Lower lobe of right lung (tissue), 2 donors: ENCODE measurements at regions not wholly inside any gene's neighbourhood (a gene's known extent, or its start where the extent isn't known, plus 50 kb on each side); places are given as distances from the start of the nearest gene placed in this dataset.

Experiments
- ATAC-seq, 2 donors: fragments of 200-7000 bp; cut with Tn5 transposase; one replicate each; pipeline ENCODE4 v1.9.1; 2020 to 2022; ENCODE audit warnings: mild to moderate bottlenecking in 2 of 2, moderate library complexity in 2 of 2
- DNase-seq: peaks from one replicate; pipeline ENCODE4 v3.0.0-alpha.2; 2020
- H3K27ac ChIP-seq: fragments of 200-600 bp; one replicate; pipeline ENCODE4 v1.8.0; 2022
- H3K27me3 ChIP-seq: fragments of 200-600 bp; one replicate; pipeline ENCODE4 v1.8.0; 2022; ENCODE audit warnings: low read depth
- H3K36me3 ChIP-seq: fragments of 200-600 bp; one replicate; pipeline ENCODE4 v1.8.0; 2022; ENCODE audit warnings: mild to moderate bottlenecking
- H3K4me1 ChIP-seq: fragments of 200-600 bp; one replicate; pipeline ENCODE4 v1.8.0; 2022
- H3K4me3 ChIP-seq: fragments of 200-600 bp; one replicate; pipeline ENCODE4 v1.8.0; 2022; ENCODE audit warnings: mild to moderate bottlenecking
- H3K9me3 ChIP-seq: fragments of 200-600 bp; one replicate; pipeline ENCODE4 v1.8.0; 2022
- CTCF ChIP-seq: fragments of 200-600 bp; IDR thresholded peaks from one replicate; pipeline ENCODE4 v1.8.0; 2022; ENCODE audit warnings: antibody characterized with exemption, mild to moderate bottlenecking
- intact Hi-C: fragments of 100-400 bp; cut with DNase I; formaldehyde crosslinking; loops from one replicate; pipeline ENCODE4 v1.11.0; 2022
- donor health status: DM: no; HTN: yes; CAD: no; lungs with severe emphysema.

DNA sequence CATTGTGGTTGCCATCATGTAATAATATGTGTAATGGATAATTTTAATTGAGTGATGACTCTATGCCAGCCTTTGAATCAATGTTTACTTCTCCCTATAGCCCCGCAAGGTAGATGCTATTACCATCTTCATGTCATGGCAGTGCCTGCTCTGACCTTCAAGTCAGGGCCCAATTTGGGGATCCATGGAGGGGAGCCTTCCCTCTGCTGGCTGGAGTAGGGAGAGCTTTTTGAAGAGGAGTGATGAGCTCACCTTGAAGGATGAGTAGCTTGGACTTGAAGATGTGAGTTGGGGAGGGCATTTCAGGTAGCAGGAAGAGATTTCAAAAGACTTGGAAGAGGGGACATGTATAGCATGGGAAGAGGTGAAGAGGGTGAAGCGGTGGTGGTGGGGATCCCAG lies 189.2 kb downstream of the FOXD2 start:
- DNase-seq (no peak), ATAC-seq (no peak)
- Histone ChIP-seq H3K4me1 (no peaks in the 10 kb centered on the region), H3K27me3 (peaks cover 2% of the 10 kb centered on the region), H3K9me3 (no peaks in the 10 kb centered on the region), H3K4me3 (no peak overlapping the region), H3K27ac (no peak overlapping the region), H3K36me3 (no peaks in the 10 kb centered on the region)
- no peak for TF ChIP-seq CTCF
- intact Hi-C loops = no loop called here

- intact Hi-C loops = no loop called here
- DNase-seq (no peak), ATAC-seq (no peak)
- Histone ChIP-seq H3K27me3 (peaks cover 2% of the 10 kb centered on the region), H3K27ac (no peak overlapping the region), H3K9me3 (no peaks in the 10 kb centered on the region), H3K4me3 (no peak overlapping the region), H3K4me1 (no peaks in the 10 kb centered on the region), H3K36me3 (no peaks in the 10 kb centered on the region)
- no peak for TF ChIP-seq CTCF
These were observed 189.9 kb downstream of the FOXD2 start for GRCh38 chr1:47627471-47628370.

- DNase-seq (no peak), ATAC-seq (no peak)
- intact Hi-C loops = no loop called here
These were observed 191.4 kb downstream of the FOXD2 start for GRCh38 chr1:47629201-47629600.

GRCh38 chr1:47630346-47630745 lies 192.5 kb downstream of the FOXD2 start:
- ATAC-seq = no peak
- Histone ChIP-seq H3K36me3 (no peaks in the 10 kb centered on the region), H3K27ac (no peak overlapping the region), H3K4me1 (no peaks in the 10 kb centered on the region), H3K27me3 (peaks cover 2% of the 10 kb centered on the region), H3K9me3 (no peaks in the 10 kb centered on the region), H3K4me3 (no peak overlapping the region)
- intact Hi-C loops = no loop called here
- TF ChIP-seq CTCF = no peak
- DNase-seq = no peak

More at GRCh38 chr1:47629201-47629600, 191.4 kb downstream of the FOXD2 start:
- no peak overlapping the region for H3K27ac ChIP-seq
- H3K36me3 ChIP-seq = no peaks in the 10 kb centered on the region
- no peaks in the 10 kb centered on the region for H3K4me1 ChIP-seq
- no peak for TF ChIP-seq CTCF
- peaks cover 2% of the 10 kb centered on the region for H3K27me3 ChIP-seq
- H3K9me3 ChIP-seq = no peaks in the 10 kb centered on the region
- H3K4me3 ChIP-seq = no peak overlapping the region

DNA sequence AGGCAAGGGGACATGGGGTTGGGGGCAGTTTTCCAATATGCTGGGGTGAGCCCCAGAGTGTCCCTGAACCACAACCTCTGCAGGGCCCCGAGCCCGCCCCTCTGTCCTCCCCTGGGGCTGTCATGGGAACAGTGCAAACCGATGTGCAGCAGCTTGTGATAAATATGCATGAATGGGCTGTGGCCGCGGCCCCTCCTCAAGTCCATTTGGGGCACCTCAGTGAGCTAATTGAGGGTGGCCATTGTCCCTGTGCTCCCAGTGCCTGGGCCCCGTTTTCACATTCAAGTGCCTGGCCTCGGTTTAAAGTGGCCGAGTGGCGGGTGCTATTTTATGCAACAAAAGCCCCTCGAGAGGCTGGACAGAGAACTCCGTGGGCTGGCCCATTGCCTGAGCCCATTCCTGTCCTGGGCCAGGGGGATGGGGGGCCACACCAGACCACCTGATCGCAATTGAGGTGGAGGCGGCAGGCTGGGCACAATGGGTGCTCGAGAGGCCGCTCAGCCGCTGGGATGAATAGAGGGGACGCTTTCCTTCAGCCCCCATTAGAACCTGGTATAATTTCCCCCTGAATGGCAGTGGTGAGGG lies 193.7 kb downstream of the FOXD2 start:
- H3K27ac ChIP-seq = no peak overlapping the region
- H3K4me1 ChIP-seq = no peaks in the 10 kb centered on the region
- DNase-seq = no peak
- ATAC-seq = no peak
- no peak for TF ChIP-seq CTCF
- no peaks in the 10 kb centered on the region for H3K36me3 ChIP-seq
- H3K27me3 ChIP-seq = peaks cover 2% of the 10 kb centered on the region
- H3K9me3 ChIP-seq = no peaks in the 10 kb centered on the region
- no peak overlapping the region for H3K4me3 ChIP-seq
- intact Hi-C loops = no loop called here
